ENCODE measurements at regions not wholly inside any gene's neighbourhood (a gene's known extent, or its start where the extent isn't known, plus 50 kb on each side); places are given as distances from the start of the nearest gene placed in this dataset.

DNA sequence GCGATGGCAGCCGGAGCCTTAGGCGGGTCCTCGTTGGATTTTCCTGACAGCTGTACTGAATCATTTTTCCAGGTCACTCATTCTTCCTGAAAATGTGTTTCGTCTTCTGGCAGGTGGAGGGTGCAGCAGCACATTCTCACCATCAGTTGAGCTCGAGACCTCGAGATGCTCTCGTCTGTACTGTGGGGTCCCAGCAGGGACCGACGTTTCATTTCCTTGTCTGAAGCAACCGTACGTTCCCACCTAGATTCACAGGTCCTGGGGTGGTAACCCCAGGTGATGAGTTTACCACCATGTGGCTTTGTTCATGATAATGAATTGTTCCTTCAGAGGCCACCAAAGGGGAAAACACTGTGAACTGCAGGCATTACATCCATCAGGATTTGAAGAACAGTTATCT is 298.5 kb upstream of the FOXK1 start:
- TF ChIP-seq CTCF (IDR thresholded peaks at IDR 0.05; ENCODE audit: poor library complexity), result no peak
- no peak for TF ChIP-seq EZH2phosphoT487 (IDR thresholded peaks at IDR 0.05; ENCODE audit: low read depth, severe bottlenecking, unreplicated experiment)
- TF ChIP-seq EZH2 (IDR thresholded peaks at IDR 0.05; ENCODE audit: borderline replicate concordance), result no peak
